ENCODE measurements at regions not wholly inside any gene's neighbourhood (a gene's known extent, or its start where the extent isn't known, plus 50 kb on each side); places are given as distances from the start of the nearest gene placed in this dataset.

GRCh38 chr3:159148466-159148865 is 346.6 kb downstream of the MFSD1 start:
- TF ChIP-seq ISL1 (CRISPR knock-in tag; IDR thresholded peaks at IDR 0.05) (no peak), RARB (CRISPR knock-in tag; IDR thresholded peaks at IDR 0.05) (no peak), ZFP3 (CRISPR knock-in tag; IDR thresholded peaks at IDR 0.05) (no peak), BACH2 (CRISPR knock-in tag; IDR thresholded peaks at IDR 0.05; ENCODE audit: borderline replicate concordance) (no peak), OSR1 (CRISPR knock-in tag; IDR thresholded peaks at IDR 0.05) (no peak), CSDC2 (CRISPR knock-in tag; IDR thresholded peaks at IDR 0.05) (no peak), ARNTL (CRISPR knock-in tag; IDR thresholded peaks at IDR 0.05; ENCODE audit: borderline replicate concordance, low read depth) (no peak), TCF4 (CRISPR knock-in tag; IDR thresholded peaks at IDR 0.05; ENCODE audit: borderline replicate concordance) (no peak), ZNF70 (CRISPR knock-in tag; IDR thresholded peaks at IDR 0.05) (no peak), ESRRG (CRISPR knock-in tag; IDR thresholded peaks at IDR 0.05) (no peak), PATZ1 (CRISPR knock-in tag; IDR thresholded peaks at IDR 0.05; ENCODE audit: borderline replicate concordance) (no peak), ZNF565 (CRISPR knock-in tag; conservative IDR thresholded peaks at IDR 0.05; ENCODE audit: low read depth) (no peak), PPARA (CRISPR knock-in tag; IDR thresholded peaks at IDR 0.05; ENCODE audit: borderline replicate concordance) (no peak), TOX (CRISPR knock-in tag; IDR thresholded peaks at IDR 0.05; ENCODE audit: borderline replicate concordance) (no peak)
- no peak for ATAC-seq

GRCh38 chr3:159149131-159149530 is 347.3 kb downstream of the MFSD1 start:
- no peak for ATAC-seq
- no peak for TF ChIP-seq SNAI2 (CRISPR knock-in tag; IDR thresholded peaks at IDR 0.05)

GRCh38 chr3:159149633-159150032 is 347.8 kb downstream of the MFSD1 start:
- TF ChIP-seq CSDC2 (CRISPR knock-in tag; IDR thresholded peaks at IDR 0.05): no peak
- no peak for TF ChIP-seq ESRRG (CRISPR knock-in tag; IDR thresholded peaks at IDR 0.05)
- TF ChIP-seq POU6F1 (CRISPR knock-in tag; IDR thresholded peaks at IDR 0.05; ENCODE audit: borderline replicate concordance, low read depth): no peak
- TF ChIP-seq ZNF565 (CRISPR knock-in tag; conservative IDR thresholded peaks at IDR 0.05; ENCODE audit: low read depth): no peak
- no peak for TF ChIP-seq ARNTL (CRISPR knock-in tag; IDR thresholded peaks at IDR 0.05; ENCODE audit: borderline replicate concordance, low read depth)
- TF ChIP-seq ZFP3 (CRISPR knock-in tag; IDR thresholded peaks at IDR 0.05): no peak
- TF ChIP-seq TCF4 (CRISPR knock-in tag; IDR thresholded peaks at IDR 0.05; ENCODE audit: borderline replicate concordance): no peak
- no peak for TF ChIP-seq GLIS3 (CRISPR knock-in tag; IDR thresholded peaks at IDR 0.05)
- TF ChIP-seq ZNF8 (CRISPR knock-in tag; IDR thresholded peaks at IDR 0.05): no peak
- TF ChIP-seq CREB5 (CRISPR knock-in tag; IDR thresholded peaks at IDR 0.05; ENCODE audit: low read depth): no peak
- TF ChIP-seq ZC3H10 (CRISPR knock-in tag; IDR thresholded peaks at IDR 0.05): no peak
- no peak for TF ChIP-seq ISL1 (CRISPR knock-in tag; IDR thresholded peaks at IDR 0.05)
- TF ChIP-seq PPARA (CRISPR knock-in tag; IDR thresholded peaks at IDR 0.05; ENCODE audit: borderline replicate concordance): no peak
- TF ChIP-seq CSRNP3 (CRISPR knock-in tag; IDR thresholded peaks at IDR 0.05): no peak
- no peak for TF ChIP-seq TSHZ2 (CRISPR knock-in tag; IDR thresholded peaks at IDR 0.05)
- no peak for TF ChIP-seq ZNF70 (CRISPR knock-in tag; IDR thresholded peaks at IDR 0.05)
- TF ChIP-seq SNAI2 (CRISPR knock-in tag; IDR thresholded peaks at IDR 0.05): no peak
- ATAC-seq: no peak

Measured in SK-N-SH treated with all-trans-retinoic acid at 6 μM for 48 hours (cell line).